Transverse colon (tissue), 4 donors: ENCODE measurements at regions not wholly inside any gene's neighbourhood (a gene's known extent, or its start where the extent isn't known, plus 50 kb on each side); places are given as distances from the start of the nearest gene placed in this dataset.

Experiments used
- DNase-seq: peaks from one replicate; pipeline ENCODE4 v3.0.0-alpha.2; 2019
- H3K27ac ChIP-seq, 4 donors: fragments of 200-600 bp; sonication (generic); 2 replicates each; pipeline ENCODE4 v1.5.1; 2016 to 2018; ENCODE audit warnings: inconsistent platforms in 4 of 4
- H3K27me3 ChIP-seq: fragments of 200-600 bp; sonication (generic); 2 replicates; pipeline ENCODE4 v1.5.1; 2017; ENCODE audit warnings: inconsistent platforms
- H3K36me3 ChIP-seq, 4 donors: fragments of 200-600 bp; sonication (generic); 2 replicates each; pipeline ENCODE4 v1.5.1; 2017 to 2019; ENCODE audit warnings: inconsistent platforms in 4 of 4
- H3K4me1 ChIP-seq, 4 donors: fragments of 200-600 bp; sonication (generic); 2 replicates each; pipeline ENCODE4 v1.5.1; 2017 to 2020; ENCODE audit warnings: inconsistent platforms in 4 of 4
- H3K4me3 ChIP-seq, 4 donors: fragments of 200-600 bp; sonication (generic); 1 replicate in 1 of 4; 2 replicates in 3 of 4; pipeline versions ENCODE4 v1.5.1 to v1.6.1; 2017 to 2019; ENCODE audit warnings: inconsistent platforms in 4 of 4
- H3K9me3 ChIP-seq, 2 donors: fragments of 200-600 bp; sonication (generic); 2 replicates each; pipeline ENCODE4 v1.5.1; 2017 to 2019; ENCODE audit warnings: inconsistent platforms in 2 of 2
- EP300 ChIP-seq: sonication (generic); formaldehyde crosslinking; IDR thresholded peaks from one replicate; pipeline ENCODE4 v1.6.1; 2017; ENCODE audit warnings: antibody characterized with exemption, low read depth
- POLR2A ChIP-seq: fragments of 450-650 bp; IDR thresholded peaks from one replicate; pipeline ENCODE4 v1.6.1; 2016; ENCODE audit warnings: antibody characterized with exemption, mild to moderate bottlenecking, moderate library complexity
- POLR2AphosphoS5 ChIP-seq, 3 donors: sonication (generic); formaldehyde crosslinking; IDR thresholded peaks; one replicate each; pipeline ENCODE4 v1.6.1; 2016; ENCODE audit warnings: antibody characterized with exemption in 3 of 3
- WGBS, 2 donors: methylation state at CpG; one replicate each; pipeline ENCODE4 v1.1.5; 2018; ENCODE audit warnings: low coverage in 1 of 2; 5-methylcytosine and 5-hydroxymethylcytosine counted together
- in situ Hi-C, 4 donors: fragments of 200-750 bp; cut with MboI; loops; one replicate each; pipeline versions ENCODE4 v1.15.0 to v1.15.1; 2017; ENCODE audit warnings: low sequenced_read_pairs in 3 of 4, low pct_ligation_motif_present in 1 of 4, low pct_unique_long_range_greater_than_20kb in 1 of 4
- intact Hi-C: fragments of 100-400 bp; cut with DNase I; formaldehyde crosslinking; loops from one replicate; pipeline ENCODE4 v1.15.1; 2023; ENCODE audit warnings: low total_unique reads
- TF ChIP-seq, protein P1 (sequence below), 5 experiments: fragments of 200-600 bp in 3 of 5; fragments of 450-650 bp in 2 of 5; sonication (generic) in 3 of 5; IDR thresholded peaks; 1 replicate in 2 of 5; 2 replicates in 3 of 5; pipeline ENCODE4 v1.5.1; 2016 to 2017; ENCODE audit warnings: antibody characterized with exemption in 5 of 5, inconsistent platforms in 3 of 5, mild to moderate bottlenecking in 2 of 5, moderate library complexity in 1 of 5

DNA sequence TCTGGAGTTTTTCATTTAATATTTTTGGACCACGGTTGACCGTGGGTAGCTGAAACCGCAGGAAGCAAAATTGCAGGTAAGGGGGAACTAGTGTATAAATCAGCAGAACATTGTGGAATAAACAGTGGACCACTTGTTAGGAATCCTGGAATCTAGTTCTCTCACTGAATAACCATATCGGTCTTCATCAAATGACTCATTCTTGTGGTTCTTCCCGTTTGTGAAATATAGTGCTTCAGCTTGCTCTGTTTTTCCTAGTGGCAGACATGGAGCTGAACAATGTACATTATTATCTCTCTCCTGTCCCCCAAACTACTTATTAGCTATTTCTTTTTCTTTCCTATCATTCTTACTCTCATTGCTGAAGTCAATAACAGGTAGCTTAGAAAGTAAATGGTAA, 61.9 kb downstream of the HSPA13 start:
- Histone ChIP-seq H3K4me3 (no peak overlapping the region), H3K4me1 (no peaks in the 10 kb centered on the region), H3K27ac (no peak overlapping the region), H3K27me3 (no peaks in the 10 kb centered on the region), H3K9me3 (no peaks in the 10 kb centered on the region), H3K36me3 (no peaks in the 10 kb centered on the region)
- intact Hi-C loops (no loop called here), in situ Hi-C loops (no loop called here)
- 51 to 68% methylated on average over 5 of the region's 5 CpGs for WGBS, 2 donors
- TF ChIP-seq POLR2AphosphoS5 (IDR thresholded peaks at IDR 0.05): no peak
- TF ChIP-seq POLR2A: no peak
- TF ChIP-seq, protein P1, sequence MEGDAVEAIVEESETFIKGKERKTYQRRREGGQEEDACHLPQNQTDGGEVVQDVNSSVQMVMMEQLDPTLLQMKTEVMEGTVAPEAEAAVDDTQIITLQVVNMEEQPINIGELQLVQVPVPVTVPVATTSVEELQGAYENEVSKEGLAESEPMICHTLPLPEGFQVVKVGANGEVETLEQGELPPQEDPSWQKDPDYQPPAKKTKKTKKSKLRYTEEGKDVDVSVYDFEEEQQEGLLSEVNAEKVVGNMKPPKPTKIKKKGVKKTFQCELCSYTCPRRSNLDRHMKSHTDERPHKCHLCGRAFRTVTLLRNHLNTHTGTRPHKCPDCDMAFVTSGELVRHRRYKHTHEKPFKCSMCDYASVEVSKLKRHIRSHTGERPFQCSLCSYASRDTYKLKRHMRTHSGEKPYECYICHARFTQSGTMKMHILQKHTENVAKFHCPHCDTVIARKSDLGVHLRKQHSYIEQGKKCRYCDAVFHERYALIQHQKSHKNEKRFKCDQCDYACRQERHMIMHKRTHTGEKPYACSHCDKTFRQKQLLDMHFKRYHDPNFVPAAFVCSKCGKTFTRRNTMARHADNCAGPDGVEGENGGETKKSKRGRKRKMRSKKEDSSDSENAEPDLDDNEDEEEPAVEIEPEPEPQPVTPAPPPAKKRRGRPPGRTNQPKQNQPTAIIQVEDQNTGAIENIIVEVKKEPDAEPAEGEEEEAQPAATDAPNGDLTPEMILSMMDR (IDR thresholded peaks at IDR 0.05): no peak
- no peak for TF ChIP-seq EP300
- DNase-seq: no peak

DNA sequence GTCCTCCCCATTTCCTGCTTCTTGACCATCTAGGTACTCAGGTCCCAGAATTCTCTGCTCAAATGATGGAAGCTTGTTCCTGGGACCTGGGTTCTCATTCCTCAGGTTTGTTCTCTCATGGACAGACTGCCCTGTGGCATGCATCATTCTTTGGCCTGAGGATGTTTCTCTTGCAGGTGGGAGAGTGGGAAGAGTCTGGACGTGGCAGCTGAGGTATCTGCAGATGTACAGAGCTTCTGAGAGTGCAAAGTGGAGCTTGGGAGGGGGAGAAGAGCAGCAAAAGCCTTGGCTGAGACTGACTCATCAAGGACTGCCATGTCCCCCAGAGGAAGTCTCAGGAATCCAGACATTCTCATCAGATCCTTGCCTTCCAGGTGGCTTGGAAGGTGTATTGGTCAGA, 63.1 kb downstream of the HSPA13 start:
- TF ChIP-seq POLR2AphosphoS5 (IDR thresholded peaks at IDR 0.05) (no peak), EP300 (no peak), POLR2A (no peak)
- TF ChIP-seq, protein P1 (IDR thresholded peaks at IDR 0.05): no peak
- Histone ChIP-seq H3K4me3 (no peak overlapping the region), H3K4me1 (no peaks in the 10 kb centered on the region), H3K36me3 (no peaks in the 10 kb centered on the region), H3K9me3 (no peaks in the 10 kb centered on the region), H3K27ac (no peak overlapping the region), H3K27me3 (no peaks in the 10 kb centered on the region)
- intact Hi-C loops (no loop called here), in situ Hi-C loops (no loop called here)
- no peak for DNase-seq
- 85% methylated on average over 1 of the region's 1 CpG; no CpG with 5 or more reads in 1 of the 2 donors for WGBS, 2 donors

GRCh38 chr21:14318578-14318977, 64.4 kb downstream of the HSPA13 start:
- 38 to 48% methylated on average over 2 of the region's 2 CpGs for WGBS, 2 donors
- Histone ChIP-seq H3K27ac (no peak overlapping the region), H3K27me3 (no peaks in the 10 kb centered on the region), H3K4me3 (no peak overlapping the region), H3K4me1 (no peaks in the 10 kb centered on the region), H3K9me3 (no peaks in the 10 kb centered on the region), H3K36me3 (no peaks in the 10 kb centered on the region)
- TF ChIP-seq POLR2AphosphoS5 (IDR thresholded peaks at IDR 0.05) (no peak), POLR2A (no peak), EP300 (no peak)
- TF ChIP-seq, protein P1 (IDR thresholded peaks at IDR 0.05): no peak
- intact Hi-C loops (no loop called here), in situ Hi-C loops (no loop called here)
- DNase-seq: no peak

DNA sequence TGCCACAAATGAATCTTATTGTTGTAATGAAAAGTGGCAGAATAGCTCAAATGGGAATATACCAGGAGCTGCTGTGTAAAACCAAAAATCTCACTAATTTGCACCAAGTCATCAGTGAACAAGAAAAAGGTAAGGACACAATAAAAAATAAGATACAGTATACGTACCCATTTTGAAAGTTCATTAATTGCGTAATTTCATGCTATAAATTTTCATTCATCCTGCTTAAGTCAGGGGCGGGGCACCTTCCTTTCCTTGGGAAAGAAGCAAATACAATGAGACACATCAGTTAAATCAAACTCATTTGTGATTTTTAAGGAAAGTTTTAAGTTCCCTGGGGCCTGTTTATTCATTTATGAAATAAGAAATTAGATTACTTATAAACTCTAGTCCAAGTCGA, 65.4 kb downstream of the HSPA13 start:
- Histone ChIP-seq H3K27ac (no peak overlapping the region), H3K36me3 (no peaks in the 10 kb centered on the region), H3K27me3 (no peaks in the 10 kb centered on the region), H3K4me3 (no peak overlapping the region), H3K4me1 (no peaks in the 10 kb centered on the region), H3K9me3 (no peaks in the 10 kb centered on the region)
- 67 to 89% methylated on average over 4 of the region's 4 CpGs for WGBS, 2 donors
- DNase-seq: no peak
- in situ Hi-C loops (no loop called here), intact Hi-C loops (no loop called here)
- TF ChIP-seq, protein P1 (IDR thresholded peaks at IDR 0.05): no peak
- TF ChIP-seq POLR2AphosphoS5 (IDR thresholded peaks at IDR 0.05) (no peak), EP300 (no peak), POLR2A (no peak)
